MCF 10A (cell line): ENCODE measurements at regions not wholly inside any gene's neighbourhood (a gene's known extent, or its start where the extent isn't known, plus 50 kb on each side); places are given as distances from the start of the nearest gene placed in this dataset.

ENCODE experiments used
- BruUV-seq: library from RNA; stranded (reverse); fragments of 400-500 nt; replicated peaks from 2 replicates; lab custom pipeline; 2021; lab: Mats Ljungman, UMichigan
- CTCF ChIA-PET: fragments of 300-600 bp; sonication (Branson Sonifier 250); formaldehyde crosslinking; extraction: SDS; loops from one replicate; lab custom pipeline; 2021; ENCODE audit warnings: antibody characterized with exemption, inconsistent platforms; lab: Yijun Ruan, JAX
- POLR2A ChIA-PET: fragments of 300-600, 350-650 bp; sonication (Branson Sonifier 250); formaldehyde crosslinking; extraction: SDS; loops from one replicate; lab custom pipeline; 2020; ENCODE audit warnings: antibody characterized with exemption, inconsistent platforms; lab: Yijun Ruan, JAX
- DNase-seq: peaks from one replicate; pipeline ENCODE4 v3.0.0-alpha.2; 2018; ENCODE audit not compliant: unreplicated experiment
- H3K27ac Mint-ChIP-seq: one replicate; pipeline ENCODE4 v1.8.0; 2022; ENCODE audit warnings: mild to moderate bottlenecking, low read depth, mixed read lengths; ENCODE audit not compliant: unreplicated experiment
- H3K27me3 Mint-ChIP-seq: one replicate; pipeline ENCODE4 v1.8.0; 2022; ENCODE audit warnings: mixed read lengths; ENCODE audit not compliant: insufficient read depth, unreplicated experiment
- H3K36me3 Mint-ChIP-seq: one replicate; pipeline ENCODE4 v1.8.0; 2022; ENCODE audit warnings: mild to moderate bottlenecking, moderate library complexity, mixed read lengths; ENCODE audit not compliant: insufficient read depth, unreplicated experiment
- H3K4me1 Mint-ChIP-seq: one replicate; pipeline ENCODE4 v1.8.0; 2022; ENCODE audit warnings: mixed read lengths; ENCODE audit not compliant: insufficient read depth, unreplicated experiment
- H3K4me3 Mint-ChIP-seq: one replicate; pipeline ENCODE4 v1.8.0; 2022; ENCODE audit warnings: mild to moderate bottlenecking, moderate library complexity, mixed read lengths; ENCODE audit not compliant: unreplicated experiment
- H3K9me3 Mint-ChIP-seq: one replicate; pipeline ENCODE4 v1.8.0; 2022; ENCODE audit warnings: mixed read lengths; ENCODE audit not compliant: unreplicated experiment
- CTCF ChIP-seq: fragments of 200-600 bp; IDR thresholded peaks from one replicate; pipeline ENCODE4 v1.8.0; 2022; ENCODE audit warnings: antibody characterized with exemption, mild to moderate bottlenecking; ENCODE audit not compliant: unreplicated experiment
- intact Hi-C: fragments of 100-400 bp; cut with micrococcal nuclease; formaldehyde crosslinking; loops from 2 replicates; pipeline ENCODE4 v1.14.1; 2022

- intact Hi-C loops: no loop called here
- CTCF ChIA-PET: interaction anchor here (0.6 to 0.7 kb wide), 2 partner anchors 198 to 412 kb away, joined by 3 read pairs; no protein-coding TSS in a partner anchor
Measured at GRCh38 chr14:97626088-97626487, 828.9 kb downstream of the VRK1 start.

GRCh38 chr14:97630249-97630648 is 833.1 kb downstream of the VRK1 start:
- Mint-ChIP-seq H3K27me3 (no peaks in the 10 kb centered on the region), H3K4me1 (no peaks in the 10 kb centered on the region), H3K36me3 (no peaks in the 10 kb centered on the region), H3K9me3 (no peaks in the 10 kb centered on the region), H3K4me3 (no peak overlapping the region), H3K27ac (no peak overlapping the region)
- ChIA-PET POLR2A (no interaction called here), CTCF (no interaction called here)
- no peak for TF ChIP-seq CTCF
- BruUV-seq: no TSS peak
- no peak for DNase-seq
- intact Hi-C loops: no loop called here

More at GRCh38 chr14:97626088-97626487, 828.9 kb downstream of the VRK1 start:
- Mint-ChIP-seq H3K27me3 (peaks cover 13% of the 10 kb centered on the region), H3K4me3 (no peak overlapping the region), H3K36me3 (no peaks in the 10 kb centered on the region), H3K4me1 (no peaks in the 10 kb centered on the region), H3K27ac (no peak overlapping the region), H3K9me3 (no peaks in the 10 kb centered on the region)
- BruUV-seq: no TSS peak
- POLR2A ChIA-PET: no interaction called here
- DNase-seq: no peak
- TF ChIP-seq CTCF: no peak

- no peak for TF ChIP-seq CTCF
- ChIA-PET CTCF (no interaction called here), POLR2A (interaction anchor here (0.9 kb wide), 1 partner anchor 42 kb away, joined by 3 read pairs; no protein-coding TSS in a partner anchor)
- H3K4me1 Mint-ChIP-seq: peaks cover 4% of the 10 kb centered on the region
- H3K36me3 Mint-ChIP-seq: no peaks in the 10 kb centered on the region
- H3K27me3 Mint-ChIP-seq: no peaks in the 10 kb centered on the region
- H3K27ac Mint-ChIP-seq: no peak overlapping the region
- H3K9me3 Mint-ChIP-seq: no peaks in the 10 kb centered on the region
- DNase-seq: no peak
- intact Hi-C loops: no loop called here
- no TSS peak for BruUV-seq
- H3K4me3 Mint-ChIP-seq: no peak overlapping the region
Measured at GRCh38 chr14:97633131-97633738, 836.1 kb downstream of the VRK1 start.

- no peaks in the 10 kb centered on the region for H3K36me3 Mint-ChIP-seq
- no peak for DNase-seq
Measured at GRCh38 chr14:97634751-97635150, 837.6 kb downstream of the VRK1 start.

More at GRCh38 chr14:97634751-97635150, 837.6 kb downstream of the VRK1 start:
- intact Hi-C loops: no loop called here
- Mint-ChIP-seq H3K4me3 (peak overlapping the region; percentile 49), H3K27me3 (no peaks in the 10 kb centered on the region), H3K4me1 (peaks cover 14% of the 10 kb centered on the region), H3K27ac (peak overlapping the region; percentile 58), H3K9me3 (no peaks in the 10 kb centered on the region)
- no peak for TF ChIP-seq CTCF
- ChIA-PET CTCF (interaction anchor here (0.6 kb wide), 1 partner anchor 753 kb away, joined by 3 read pairs; no protein-coding TSS in a partner anchor), POLR2A (no interaction called here)
- no TSS peak for BruUV-seq
